Sigmoid colon (tissue), 6 donors: ENCODE measurements at regions not wholly inside any gene's neighbourhood (a gene's known extent, or its start where the extent isn't known, plus 50 kb on each side); places are given as distances from the start of the nearest gene placed in this dataset.

ENCODE experiments used
- DNase-seq: peaks from one replicate; pipeline ENCODE4 v3.0.0-alpha.2; 2019
- H3K27ac ChIP-seq, 4 donors: fragments of 200-600 bp; sonication (generic); one replicate each; pipeline ENCODE4 v1.5.1; 2016 to 2019; ENCODE audit warnings: mild to moderate bottlenecking in 1 of 4
- H3K27me3 ChIP-seq, 3 donors: fragments of 200-600 bp; sonication (generic); one replicate each; pipeline ENCODE4 v1.5.1; 2019; ENCODE audit warnings: mild to moderate bottlenecking in 1 of 3
- H3K36me3 ChIP-seq, 4 donors: fragments of 200-600 bp; sonication (generic); one replicate each; pipeline ENCODE4 v1.5.1; 2016 to 2019
- H3K4me1 ChIP-seq, 4 donors: fragments of 200-600 bp; sonication (generic); one replicate each; pipeline ENCODE4 v1.5.1; 2017 to 2019
- H3K4me3 ChIP-seq, 4 donors: fragments of 200-600 bp; sonication (generic); one replicate each; pipeline ENCODE4 v1.5.1; 2017 to 2019; ENCODE audit warnings: mild to moderate bottlenecking in 2 of 4, moderate library complexity in 1 of 4
- H3K9me3 ChIP-seq, 4 donors: fragments of 200-600 bp in 3 of 4; sonication (generic) in 3 of 4; one replicate each; pipeline versions ENCODE4 v1.5.1 to v1.6.1; 2013 to 2019
- EP300 ChIP-seq, 4 donors: sonication (generic); formaldehyde crosslinking; IDR thresholded peaks; one replicate each; pipeline ENCODE4 v1.6.1; 2017; ENCODE audit warnings: antibody characterized with exemption in 4 of 4
- POLR2A ChIP-seq, 2 donors: fragments of 450-650 bp; IDR thresholded peaks; one replicate each; pipeline ENCODE4 v1.6.1; 2016; ENCODE audit warnings: antibody characterized with exemption in 2 of 2, mild to moderate bottlenecking in 2 of 2, moderate library complexity in 2 of 2
- POLR2AphosphoS5 ChIP-seq, 4 donors: sonication (generic); formaldehyde crosslinking; IDR thresholded peaks; one replicate each; pipeline ENCODE4 v1.6.1; 2017; ENCODE audit warnings: antibody characterized with exemption in 4 of 4
- WGBS, 2 donors: extraction: QIAGEN DNeasy Blood & Tissue Kit; methylation state at CpG; one replicate each; pipeline ENCODE4 v1.1.7; 2013; 5-methylcytosine and 5-hydroxymethylcytosine counted together
- intact Hi-C: fragments of 100-400 bp; cut with DNase I; formaldehyde crosslinking; loops from one replicate; pipeline ENCODE4 v1.15.1; 2023
- TF ChIP-seq, protein P1 (sequence below), 4 experiments: fragments of 450-650 bp in 3 of 4; fragments of 200-600 bp in 1 of 4; IDR thresholded peaks; one replicate each; pipeline ENCODE4 v1.5.1; 2016 to 2019; ENCODE audit warnings: antibody characterized with exemption in 4 of 4, mild to moderate bottlenecking in 3 of 4, moderate library complexity in 2 of 4
- donor health status: healthy with polysubstance abuse.
- donor health status: healthy.

DNA sequence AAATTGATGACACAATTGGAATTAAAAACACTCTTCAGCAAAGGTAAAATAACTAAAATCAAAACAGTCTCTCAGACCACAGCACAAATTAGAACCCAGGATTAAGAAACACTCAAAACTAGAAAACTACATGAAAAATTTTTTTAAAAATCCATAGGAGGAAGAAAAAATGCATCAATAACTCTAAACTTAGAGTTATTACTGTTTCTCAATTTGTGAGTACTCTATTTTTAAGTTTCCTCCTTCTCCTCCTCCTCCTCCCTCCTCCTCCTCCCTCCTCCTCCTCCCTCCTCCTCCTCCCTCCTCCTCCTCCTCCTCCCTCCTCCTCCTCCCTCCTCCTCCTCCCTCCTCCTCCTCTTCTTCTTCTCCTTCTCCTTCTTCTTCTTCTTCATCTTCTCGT lies 1395.7 kb downstream of the STIM2 start:
- Histone ChIP-seq H3K27ac (no peak overlapping the region), H3K36me3 (no peaks in the 10 kb centered on the region), H3K4me1 (no peaks in the 10 kb centered on the region), H3K27me3 (no peaks in the 10 kb centered on the region), H3K9me3 (no peaks in the 10 kb centered on the region), H3K4me3 (no peak overlapping the region)
- 50 to 86% methylated on average over 1 of the region's 1 CpG for WGBS, 2 donors
- intact Hi-C loops: no loop called here
- TF ChIP-seq, protein P1, sequence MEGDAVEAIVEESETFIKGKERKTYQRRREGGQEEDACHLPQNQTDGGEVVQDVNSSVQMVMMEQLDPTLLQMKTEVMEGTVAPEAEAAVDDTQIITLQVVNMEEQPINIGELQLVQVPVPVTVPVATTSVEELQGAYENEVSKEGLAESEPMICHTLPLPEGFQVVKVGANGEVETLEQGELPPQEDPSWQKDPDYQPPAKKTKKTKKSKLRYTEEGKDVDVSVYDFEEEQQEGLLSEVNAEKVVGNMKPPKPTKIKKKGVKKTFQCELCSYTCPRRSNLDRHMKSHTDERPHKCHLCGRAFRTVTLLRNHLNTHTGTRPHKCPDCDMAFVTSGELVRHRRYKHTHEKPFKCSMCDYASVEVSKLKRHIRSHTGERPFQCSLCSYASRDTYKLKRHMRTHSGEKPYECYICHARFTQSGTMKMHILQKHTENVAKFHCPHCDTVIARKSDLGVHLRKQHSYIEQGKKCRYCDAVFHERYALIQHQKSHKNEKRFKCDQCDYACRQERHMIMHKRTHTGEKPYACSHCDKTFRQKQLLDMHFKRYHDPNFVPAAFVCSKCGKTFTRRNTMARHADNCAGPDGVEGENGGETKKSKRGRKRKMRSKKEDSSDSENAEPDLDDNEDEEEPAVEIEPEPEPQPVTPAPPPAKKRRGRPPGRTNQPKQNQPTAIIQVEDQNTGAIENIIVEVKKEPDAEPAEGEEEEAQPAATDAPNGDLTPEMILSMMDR (IDR thresholded peaks at IDR 0.05): no peak
- TF ChIP-seq POLR2AphosphoS5 (IDR thresholded peaks at IDR 0.05) (no peak), POLR2A (IDR thresholded peaks at IDR 0.05) (no peak), EP300 (IDR thresholded peaks at IDR 0.05) (no peak)
- no peak for DNase-seq

DNA sequence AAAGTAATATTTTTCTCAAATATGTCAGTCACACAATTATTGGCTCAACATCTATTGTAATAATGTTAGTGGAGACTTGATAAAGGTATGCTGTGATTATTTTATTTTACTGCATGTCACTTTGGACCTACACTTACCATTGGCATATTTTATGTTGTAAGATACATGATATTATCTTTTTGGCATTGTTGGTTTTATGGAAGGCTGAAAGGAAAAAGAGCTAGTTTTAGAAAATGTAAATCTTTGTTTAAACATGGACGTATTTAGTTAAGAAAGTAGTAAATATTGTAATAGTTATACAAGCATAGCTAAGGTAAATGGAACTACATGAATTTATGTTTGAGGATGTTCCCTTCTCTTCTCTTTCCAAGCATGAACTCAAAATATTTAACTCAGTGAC lies 1399.3 kb downstream of the STIM2 start:
- no peak overlapping the region for H3K4me3 ChIP-seq
- no peaks in the 10 kb centered on the region for H3K9me3 ChIP-seq
- no peak for DNase-seq
- no peaks in the 10 kb centered on the region for H3K36me3 ChIP-seq
- no peak overlapping the region for H3K27ac ChIP-seq
- H3K27me3 ChIP-seq: no peaks in the 10 kb centered on the region
- 25 to 69% methylated on average over 1 of the region's 1 CpG for WGBS, 2 donors
- no peaks in the 10 kb centered on the region for H3K4me1 ChIP-seq
- TF ChIP-seq POLR2A (IDR thresholded peaks at IDR 0.05): no peak
- TF ChIP-seq EP300 (IDR thresholded peaks at IDR 0.05): no peak
- TF ChIP-seq, protein P1 (IDR thresholded peaks at IDR 0.05): no peak
- TF ChIP-seq POLR2AphosphoS5 (IDR thresholded peaks at IDR 0.05): no peak
- intact Hi-C loops: no loop called here

DNA sequence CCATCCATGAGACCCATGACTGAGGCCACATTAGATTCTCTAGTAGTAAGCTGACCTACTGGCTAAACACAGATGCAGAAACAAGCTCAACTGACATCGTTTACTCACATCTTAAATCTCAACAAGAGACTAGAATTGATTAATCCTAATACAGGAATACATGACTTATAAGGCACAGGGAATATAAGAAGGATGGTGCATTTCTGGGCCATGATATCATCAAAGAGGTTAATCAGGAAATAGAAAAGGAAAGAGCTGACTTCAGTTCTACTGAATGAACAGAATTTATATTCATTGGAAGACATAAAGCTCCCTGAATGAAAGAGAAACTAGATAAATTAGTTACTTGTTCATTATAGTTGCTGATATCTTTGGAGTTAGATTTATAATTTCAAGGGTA lies 1406.5 kb downstream of the STIM2 start:
- DNase-seq: no peak
- 48 to 75% methylated on average over 1 of the region's 1 CpG for WGBS, 2 donors
- H3K27ac ChIP-seq: no peak overlapping the region
- no peaks in the 10 kb centered on the region for H3K27me3 ChIP-seq
- intact Hi-C loops: no loop called here
- no peaks in the 10 kb centered on the region for H3K36me3 ChIP-seq
- H3K4me3 ChIP-seq: no peak overlapping the region
- no peaks in the 10 kb centered on the region for H3K9me3 ChIP-seq
- no peak for TF ChIP-seq EP300 (IDR thresholded peaks at IDR 0.05)
- TF ChIP-seq, protein P1 (IDR thresholded peaks at IDR 0.05): no peak
- TF ChIP-seq POLR2AphosphoS5 (IDR thresholded peaks at IDR 0.05): no peak
- no peak for TF ChIP-seq POLR2A (IDR thresholded peaks at IDR 0.05)
- no peaks in the 10 kb centered on the region for H3K4me1 ChIP-seq

- Histone ChIP-seq H3K36me3 (no peaks in the 10 kb centered on the region), H3K9me3 (no peaks in the 10 kb centered on the region), H3K27ac (no peak overlapping the region), H3K4me1 (no peaks in the 10 kb centered on the region), H3K27me3 (no peaks in the 10 kb centered on the region), H3K4me3 (no peak overlapping the region)
- no peak for DNase-seq
- WGBS, 2 donors: 65 to 72% methylated on average over 2 of the region's 2 CpGs
- intact Hi-C loops: no loop called here
- TF ChIP-seq, protein P1 (IDR thresholded peaks at IDR 0.05): no peak
- TF ChIP-seq EP300 (IDR thresholded peaks at IDR 0.05): no peak
- TF ChIP-seq POLR2AphosphoS5 (IDR thresholded peaks at IDR 0.05): no peak
- no peak for TF ChIP-seq POLR2A (IDR thresholded peaks at IDR 0.05)
Measured at GRCh38 chr4:28269426-28269825, 1408.8 kb downstream of the STIM2 start.

DNA sequence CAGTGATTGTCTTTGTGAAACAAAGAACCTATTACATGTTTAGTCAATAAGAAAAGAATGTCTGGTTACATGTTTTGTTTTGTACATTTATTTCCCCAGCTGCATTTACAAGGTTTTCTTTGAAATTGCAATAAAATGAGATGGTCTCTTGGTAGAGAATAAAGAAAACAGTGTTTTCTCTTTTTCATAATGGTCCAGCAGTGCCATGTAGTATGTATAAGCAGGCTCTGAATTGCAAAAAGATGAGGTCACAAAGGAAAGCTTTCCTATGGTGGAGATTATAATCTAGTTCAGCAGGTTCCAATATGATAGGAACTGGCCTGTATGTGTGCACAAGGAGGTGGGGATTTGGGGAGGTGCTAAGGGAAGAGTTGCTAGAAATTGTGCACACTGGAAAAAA lies 1417.3 kb downstream of the STIM2 start:
- DNase-seq: no peak

More for the DNA sequence above, 1417.3 kb downstream of the STIM2 start:
- TF ChIP-seq, protein P1 (IDR thresholded peaks at IDR 0.05): no peak
- TF ChIP-seq POLR2A (IDR thresholded peaks at IDR 0.05) (no peak), POLR2AphosphoS5 (IDR thresholded peaks at IDR 0.05) (no peak), EP300 (IDR thresholded peaks at IDR 0.05) (no peak)
- no peaks in the 10 kb centered on the region for H3K27me3 ChIP-seq
- no peaks in the 10 kb centered on the region for H3K36me3 ChIP-seq
- H3K9me3 ChIP-seq: no peaks in the 10 kb centered on the region
- H3K4me1 ChIP-seq: no peaks in the 10 kb centered on the region
- no peak overlapping the region for H3K27ac ChIP-seq
- intact Hi-C loops: no loop called here
- H3K4me3 ChIP-seq: no peak overlapping the region
